Stimulated activated CD8-positive, alpha-beta memory T cell treated with anti-CD3 and anti-CD28 coated beads, Interleukin-2, amount 100 ng/mL, for 48 hours (primary cell): ENCODE measurements at regions not wholly inside any gene's neighbourhood (a gene's known extent, or its start where the extent isn't known, plus 50 kb on each side); places are given as distances from the start of the nearest gene placed in this dataset.

Source experiments
- DNase-seq, 2 donors: peaks; one replicate each; pipeline ENCODE4 v3.0.0-alpha.2; 2020; ENCODE audit warnings: low read depth in 2 of 2

DNA sequence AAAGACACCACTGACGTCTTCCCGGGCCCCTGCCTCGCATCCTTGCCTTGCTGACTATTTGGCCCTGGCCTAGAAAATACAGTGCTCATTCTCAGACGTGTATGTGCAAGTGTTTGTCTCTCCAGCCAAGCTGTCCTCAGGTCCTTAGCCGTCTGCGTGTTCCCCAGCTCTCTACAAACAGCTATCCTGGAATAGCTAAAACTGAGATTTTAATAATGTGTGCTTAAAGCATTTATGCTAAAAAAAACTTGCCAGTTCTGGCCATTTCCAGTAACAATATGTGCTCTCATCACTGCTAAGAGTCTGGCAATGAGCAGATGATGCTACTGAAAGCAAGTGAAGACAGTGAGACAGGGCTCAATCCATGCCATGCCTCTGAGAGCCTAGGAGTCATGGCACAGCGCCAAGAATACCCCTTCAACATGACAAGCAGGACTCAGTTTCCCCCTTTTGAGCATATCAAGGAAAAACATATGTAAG lies 55.7 kb downstream of the IRF2BP2 start:
- DNase-seq, result no peak

- no peak for DNase-seq
These were observed 56.5 kb downstream of the IRF2BP2 start for GRCh38 chr1:234553240-234554188.

DNA sequence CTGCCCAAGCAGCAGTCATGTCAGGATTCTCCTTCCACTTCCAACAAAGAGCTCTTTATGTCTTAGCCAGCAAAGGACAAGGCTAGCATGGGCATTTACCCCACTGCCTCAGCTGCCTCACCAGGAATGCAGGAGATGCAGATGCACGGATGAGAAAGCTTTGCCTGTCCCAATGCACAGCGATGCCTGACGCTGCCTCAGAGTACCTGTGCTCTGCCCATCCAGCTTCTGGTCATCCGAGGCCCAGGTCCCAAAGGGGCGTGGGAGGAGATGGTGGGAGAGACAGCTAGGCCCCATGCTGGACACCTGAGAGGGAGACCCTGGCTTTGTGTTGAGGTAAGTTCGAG lies 59.0 kb downstream of the IRF2BP2 start:
- no peak for DNase-seq

- no peak for DNase-seq
These were observed 59.5 kb downstream of the IRF2BP2 start for GRCh38 chr1:234550341-234551031.

- DNase-seq, result no peak
These were observed 60.4 kb downstream of the IRF2BP2 start for GRCh38 chr1:234549447-234550021.

DNA sequence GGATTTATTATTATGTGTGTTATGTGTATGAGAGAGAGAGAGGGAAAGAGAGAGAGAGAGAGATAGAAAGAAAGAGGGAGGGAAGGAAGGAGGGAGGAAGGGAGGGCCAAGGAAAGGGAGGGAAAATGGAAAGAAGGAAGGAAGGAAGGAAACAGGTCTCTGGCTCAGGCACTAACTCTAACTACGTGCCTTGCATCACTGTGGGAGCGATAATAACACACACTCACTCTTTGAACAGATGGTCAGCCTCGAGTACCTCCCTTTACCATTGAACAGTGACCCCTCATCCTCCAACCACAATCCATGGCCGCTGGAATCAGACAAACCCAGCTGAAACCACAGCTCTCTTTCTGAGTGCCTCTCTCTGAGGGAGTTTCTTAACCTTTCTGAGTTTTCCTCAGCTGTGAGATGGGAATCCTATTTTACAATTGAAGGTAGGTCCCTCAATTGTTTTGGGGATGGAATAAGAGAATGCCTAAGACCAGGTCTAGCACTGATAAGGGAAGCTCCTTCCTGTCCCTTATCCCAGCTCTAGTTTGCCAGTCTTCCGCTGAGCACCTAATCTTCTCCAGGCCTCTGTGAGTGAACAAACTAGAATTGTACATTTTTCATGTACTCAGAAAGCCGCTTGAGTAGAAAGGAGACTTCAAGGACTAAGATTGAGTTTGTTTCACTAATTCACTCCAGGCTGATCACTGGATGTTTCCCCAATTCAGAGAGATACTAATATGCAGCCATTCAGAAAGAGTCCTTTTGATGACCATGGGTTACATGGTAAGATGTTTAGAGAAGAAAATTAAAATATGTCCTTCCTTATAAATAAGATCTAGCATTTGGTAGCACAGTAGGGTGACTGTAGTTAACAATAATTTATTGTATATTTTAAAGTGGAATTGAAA lies 62.8 kb downstream of the IRF2BP2 start:
- DNase-seq, result no peak

DNA sequence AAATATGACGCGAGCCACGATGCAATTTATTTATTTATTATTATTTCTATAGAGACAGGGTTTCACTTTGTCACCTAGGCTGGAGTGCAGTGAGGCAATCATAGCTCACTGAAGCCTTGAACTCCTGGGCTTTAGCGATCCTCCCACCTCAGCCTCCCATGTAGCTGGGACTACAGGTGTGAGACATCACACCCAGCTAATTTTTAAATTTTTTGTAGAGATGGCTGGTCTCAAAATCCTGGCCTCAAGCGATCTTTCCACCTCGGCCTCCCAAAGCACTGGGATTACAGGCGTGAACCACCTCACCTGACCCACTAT lies 63.6 kb downstream of the IRF2BP2 start:
- no peak for DNase-seq

DNA sequence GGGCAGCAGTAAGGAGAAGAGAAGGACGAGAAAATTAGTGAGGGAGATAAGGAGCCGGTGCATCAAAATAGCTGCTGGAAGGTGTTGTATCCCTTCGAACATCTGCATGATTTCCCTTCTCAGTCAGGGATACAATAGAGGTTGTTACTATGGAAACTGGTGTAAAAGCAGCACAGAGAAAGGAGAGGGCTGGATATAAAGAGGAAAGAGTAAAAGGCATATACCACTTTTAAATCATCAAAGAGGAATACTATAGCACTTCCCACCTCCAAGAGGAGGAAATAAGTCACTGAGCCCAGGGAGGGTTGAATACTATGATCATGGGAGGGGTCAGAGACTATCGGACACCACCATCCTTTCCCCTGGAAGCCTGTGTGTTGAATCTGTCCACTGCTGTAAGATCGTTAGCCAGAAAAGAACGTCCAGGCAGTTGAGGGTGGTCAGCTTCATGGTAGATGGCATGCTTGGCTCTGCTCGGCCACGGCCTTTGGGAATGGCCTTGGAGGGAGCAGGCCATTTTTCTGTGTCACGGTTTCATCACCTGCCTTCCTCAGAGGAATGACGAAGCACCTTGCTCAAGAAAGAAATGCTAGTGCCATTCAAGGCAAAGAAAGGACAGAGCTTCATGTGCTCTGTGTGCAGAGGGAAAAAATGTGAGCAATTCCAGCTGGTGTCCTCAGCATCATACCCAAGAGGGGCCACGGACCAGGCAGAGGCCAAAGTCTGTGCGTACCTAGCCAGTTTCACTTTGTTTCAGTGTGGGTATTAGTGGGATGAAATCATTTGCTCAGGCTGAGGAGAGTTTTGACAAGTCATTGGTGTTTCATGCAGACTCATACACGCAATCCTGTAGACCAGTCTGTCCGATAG lies 64.2 kb downstream of the IRF2BP2 start:
- DNase-seq, result no peak

GRCh38 chr1:234544087-234544579 lies 65.2 kb upstream of the TARBP1 start:
- DNase-seq, result peak in 1 of 2 donors; percentile 31

- no peak for DNase-seq
These were observed 64.6 kb upstream of the TARBP1 start for GRCh38 chr1:234543442-234544086.

DNA sequence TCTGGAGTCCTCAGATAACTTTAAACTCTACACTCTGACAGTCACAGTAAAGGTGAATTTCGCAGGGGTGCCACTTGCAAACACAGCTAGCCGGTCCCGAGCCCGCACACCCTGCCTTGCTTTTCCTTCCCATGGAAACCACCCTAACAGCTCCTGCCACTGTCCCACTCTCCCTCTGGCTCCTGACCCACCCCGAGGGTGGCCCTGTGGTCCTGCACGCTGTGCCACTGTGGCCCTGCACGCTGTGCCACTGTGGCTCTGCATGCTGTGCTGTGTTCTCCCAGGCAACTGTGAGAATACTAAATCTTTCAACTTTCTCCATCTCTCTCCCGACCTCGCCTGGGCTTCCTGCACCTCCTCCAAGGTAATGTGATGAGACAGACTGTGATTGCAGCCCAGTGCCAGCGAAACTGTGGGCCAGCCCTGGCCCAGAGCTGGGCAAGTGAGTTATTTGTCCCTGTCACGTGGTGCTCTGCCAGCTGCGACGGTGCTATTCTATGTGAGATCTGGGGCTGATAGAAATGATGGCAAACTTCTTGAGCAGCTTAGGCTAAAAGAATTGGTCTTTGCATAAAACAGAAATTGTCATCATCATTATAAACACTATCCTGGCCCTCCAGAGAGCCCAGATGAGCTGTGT lies 63.4 kb upstream of the TARBP1 start:
- DNase-seq, result no peak

DNA sequence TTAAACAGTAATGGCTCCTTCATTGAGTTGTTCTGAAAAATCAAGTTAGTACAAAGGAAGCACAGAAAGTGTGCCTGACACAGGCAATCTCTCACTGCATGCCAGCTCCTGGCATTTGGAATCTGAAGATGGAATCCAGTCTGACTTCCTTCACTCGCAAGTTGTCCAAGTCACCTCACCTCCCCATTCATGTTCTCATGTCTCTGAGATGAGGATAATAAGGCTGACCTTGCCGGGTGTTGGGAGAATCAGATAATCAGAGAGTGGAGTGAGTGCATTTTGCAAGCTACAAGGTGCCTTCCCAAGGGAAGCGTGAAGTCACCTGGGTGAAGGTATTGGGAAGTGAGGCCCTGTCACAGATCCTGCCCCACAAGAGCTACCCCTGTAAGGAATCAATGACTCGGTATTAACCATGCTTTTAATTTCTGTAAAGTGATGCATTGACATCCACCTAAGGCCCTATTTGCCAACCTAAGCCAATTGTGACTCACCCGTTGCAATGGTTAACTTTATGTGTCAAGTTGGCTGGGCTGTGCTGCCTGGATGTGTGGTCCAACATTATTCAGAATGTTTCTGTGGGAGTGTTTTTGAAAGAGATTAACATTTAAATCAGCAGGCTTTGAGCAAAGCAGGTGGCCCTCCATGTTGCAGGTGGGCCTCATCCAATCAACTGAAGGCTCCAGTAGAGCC lies 62.5 kb upstream of the TARBP1 start:
- no peak for DNase-seq

- no peak for DNase-seq
These were observed 61.4 kb upstream of the TARBP1 start for GRCh38 chr1:234540404-234540762.

GRCh38 chr1:234539666-234540403 lies 60.9 kb upstream of the TARBP1 start:
- no peak for DNase-seq

GRCh38 chr1:234538930-234539649 lies 60.1 kb upstream of the TARBP1 start:
- DNase-seq, result no peak

GRCh38 chr1:234538062-234538731 lies 59.2 kb upstream of the TARBP1 start:
- no peak for DNase-seq

DNA sequence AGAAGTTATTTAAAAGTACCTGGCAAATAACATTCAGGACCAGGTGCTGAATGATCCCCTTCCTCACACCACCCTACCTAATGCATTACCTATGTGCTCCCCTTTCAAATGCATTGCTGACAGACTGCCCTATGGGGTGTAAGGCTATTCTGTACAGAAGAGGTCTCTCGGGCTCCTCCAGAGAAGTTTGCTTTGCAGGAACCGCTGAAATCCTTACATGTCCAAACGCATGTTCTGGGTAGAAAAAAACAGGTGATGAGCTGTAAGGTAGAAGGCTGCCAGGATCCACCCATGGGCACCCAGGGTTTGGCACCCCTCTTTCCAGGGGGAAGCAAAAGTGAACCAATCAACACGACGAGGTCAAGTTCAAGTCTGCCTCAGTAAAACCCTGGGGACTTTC lies 58.3 kb upstream of the TARBP1 start:
- no peak for DNase-seq
